COR-L47 (cell line): ENCODE measurements at regions not wholly inside any gene's neighbourhood (a gene's known extent, or its start where the extent isn't known, plus 50 kb on each side); places are given as distances from the start of the nearest gene placed in this dataset.

Experiments
- DNase-seq: peaks from one replicate; lab custom pipeline; 2025; lab: John Stamatoyannopoulos, UW

GRCh38 chr2:67871686-67872412, 191.0 kb downstream of the C1D start:
- DNase-seq = no peak

- DNase-seq = no peak
Observed at GRCh38 chr2:67872481-67872880, 190.3 kb downstream of the C1D start.

DNA sequence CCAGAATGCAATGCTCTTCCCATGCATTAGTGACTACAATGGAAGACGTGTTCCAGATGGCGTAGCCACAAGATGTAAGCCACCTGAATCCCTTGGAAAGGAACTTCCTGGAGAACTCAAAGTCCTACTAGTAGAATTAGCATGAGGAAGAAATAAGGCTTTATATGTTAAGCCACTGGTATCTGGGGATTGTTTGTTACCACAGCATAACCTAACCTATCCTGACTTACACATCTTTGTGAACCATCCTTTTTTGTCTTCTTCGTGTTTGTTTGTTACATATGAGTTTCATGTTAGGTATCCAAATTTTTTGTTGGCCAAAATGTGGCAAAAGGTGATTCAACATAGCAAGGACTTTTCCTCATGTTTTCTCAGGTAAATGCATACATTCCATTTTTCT, 188.9 kb downstream of the C1D start:
- no peak for DNase-seq

GRCh38 chr2:67876176-67876575, 186.6 kb downstream of the C1D start:
- no peak for DNase-seq

GRCh38 chr2:67877301-67877700, 185.5 kb downstream of the C1D start:
- DNase-seq = peak; percentile 40

DNA sequence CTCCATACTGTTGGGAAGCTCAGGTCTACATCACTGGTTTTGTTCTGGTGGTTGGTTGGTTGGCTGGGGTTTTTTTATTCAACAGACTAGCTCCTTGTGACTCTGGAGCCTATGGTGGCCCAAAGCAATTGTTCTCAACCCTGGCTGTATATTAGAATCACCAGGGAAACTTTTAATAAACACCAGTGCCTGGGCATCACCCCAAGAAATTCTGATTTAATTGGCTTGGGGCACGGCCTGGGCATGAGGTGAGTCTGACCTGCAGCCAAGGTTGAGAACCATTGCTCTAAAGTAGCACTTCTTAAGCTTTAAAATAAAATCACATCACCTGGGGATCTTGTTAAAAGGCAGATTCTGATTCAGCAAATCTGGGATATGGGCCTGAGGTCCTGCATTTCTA, 184.1 kb downstream of the C1D start:
- DNase-seq = no peak

DNA sequence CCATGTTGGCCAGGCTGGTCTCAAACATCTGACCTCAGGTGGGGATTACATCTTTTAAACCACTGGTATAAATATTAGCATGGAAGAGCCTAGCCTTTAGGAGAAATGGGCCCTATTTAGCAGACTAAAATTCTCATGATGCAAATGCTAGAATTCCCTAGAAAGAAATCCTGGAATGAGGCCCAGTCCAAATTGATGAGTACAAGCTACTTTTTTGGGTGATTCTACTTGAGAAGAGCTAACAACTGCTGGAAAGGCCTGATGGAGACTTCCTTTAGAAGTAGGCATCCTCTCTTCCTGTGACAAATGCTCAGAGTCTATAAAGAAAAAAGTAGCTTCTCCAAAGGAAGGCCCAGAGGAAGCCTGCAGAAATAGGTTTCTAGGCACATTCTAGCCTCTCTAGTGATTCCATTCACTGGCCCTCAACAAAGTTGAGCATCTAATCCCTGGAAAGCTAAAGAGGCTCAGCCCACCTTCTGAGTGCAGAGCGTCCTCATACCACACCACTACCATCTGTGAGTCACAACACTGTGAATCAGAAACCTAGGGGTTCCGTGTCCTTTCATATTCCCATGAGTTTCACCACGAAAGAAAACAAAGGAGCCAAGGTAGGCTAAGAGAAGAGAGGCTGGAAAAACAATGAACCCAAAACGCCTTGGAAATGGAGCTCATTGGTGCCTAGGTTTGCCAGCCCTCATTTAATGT, 183.1 kb downstream of the C1D start:
- no peak for DNase-seq

- DNase-seq = no peak
Observed at GRCh38 chr2:67880291-67880761, 182.5 kb downstream of the C1D start.

- no peak for DNase-seq
Observed at GRCh38 chr2:67881816-67882215, 181.0 kb downstream of the C1D start.

- DNase-seq = no peak
Observed at GRCh38 chr2:67883316-67884087, 179.3 kb downstream of the C1D start.

GRCh38 chr2:67888351-67889005, 174.3 kb downstream of the C1D start:
- DNase-seq = no peak

GRCh38 chr2:67889056-67889455, 173.7 kb downstream of the C1D start:
- DNase-seq = no peak

GRCh38 chr2:67891642-67892041, 171.2 kb downstream of the C1D start:
- no peak for DNase-seq

DNA sequence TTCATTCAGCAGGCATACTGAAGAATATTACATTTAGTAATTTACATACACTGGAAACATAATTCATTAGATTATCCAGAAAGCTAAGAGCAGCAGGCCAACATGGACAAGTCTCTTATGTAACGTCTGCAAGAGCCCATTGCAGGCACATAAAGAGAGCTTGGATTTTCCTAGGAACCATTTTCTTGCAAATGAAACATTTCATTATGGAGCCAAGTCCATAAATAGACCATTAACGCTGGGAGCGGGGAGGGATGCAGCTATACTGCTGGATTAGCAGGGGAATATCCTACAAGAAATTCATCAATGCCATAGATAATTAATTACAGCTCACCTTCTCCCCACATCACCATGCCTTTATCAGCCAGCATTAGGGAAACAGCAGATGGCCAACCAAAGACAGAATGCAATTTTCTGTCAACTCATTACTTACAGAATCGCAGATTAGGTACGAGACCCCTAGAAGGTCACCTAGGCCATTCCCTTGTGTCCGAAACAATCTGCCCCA, 170.4 kb downstream of the C1D start:
- DNase-seq = no peak

- no peak for DNase-seq
Observed at GRCh38 chr2:67895227-67895941, 167.4 kb downstream of the C1D start.

DNA sequence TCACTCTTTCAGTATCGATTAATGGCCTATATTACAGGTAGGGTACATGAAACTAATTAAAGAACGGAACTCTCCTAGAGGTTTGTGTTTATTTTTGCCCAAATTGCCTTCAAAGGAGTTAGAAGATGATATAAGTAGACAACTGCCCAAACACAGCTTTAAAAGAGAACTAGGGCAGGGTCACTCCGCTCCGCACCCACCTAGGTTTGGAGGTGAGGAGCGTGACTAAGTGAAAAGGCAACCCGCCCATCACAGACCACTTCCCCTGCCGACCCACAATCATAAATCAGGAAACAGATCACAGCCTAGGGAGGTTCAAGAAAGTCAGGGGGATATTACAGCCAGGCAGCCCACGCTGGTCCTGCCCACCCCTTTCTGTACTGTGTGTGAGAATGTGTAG, 166.7 kb downstream of the C1D start:
- no peak for DNase-seq

DNA sequence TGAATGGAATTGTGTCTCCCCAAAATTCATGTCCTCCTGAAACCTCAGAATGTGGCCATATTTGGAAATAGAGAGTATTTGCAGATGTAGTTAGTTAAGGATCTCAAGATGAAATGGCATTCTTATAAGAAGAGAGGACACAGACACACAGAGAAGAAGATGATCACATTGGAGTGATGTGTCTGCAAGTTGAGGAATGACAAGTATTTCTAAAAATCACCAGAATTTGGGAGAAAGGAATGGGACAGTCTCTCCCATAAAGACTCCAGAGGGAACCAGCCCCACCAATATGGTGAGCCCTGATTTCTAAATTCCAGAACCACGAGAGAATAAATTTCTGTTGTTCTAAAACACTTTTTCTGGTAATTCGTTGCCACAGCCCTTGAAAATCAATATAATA, 166.3 kb downstream of the C1D start:
- DNase-seq = no peak

DNA sequence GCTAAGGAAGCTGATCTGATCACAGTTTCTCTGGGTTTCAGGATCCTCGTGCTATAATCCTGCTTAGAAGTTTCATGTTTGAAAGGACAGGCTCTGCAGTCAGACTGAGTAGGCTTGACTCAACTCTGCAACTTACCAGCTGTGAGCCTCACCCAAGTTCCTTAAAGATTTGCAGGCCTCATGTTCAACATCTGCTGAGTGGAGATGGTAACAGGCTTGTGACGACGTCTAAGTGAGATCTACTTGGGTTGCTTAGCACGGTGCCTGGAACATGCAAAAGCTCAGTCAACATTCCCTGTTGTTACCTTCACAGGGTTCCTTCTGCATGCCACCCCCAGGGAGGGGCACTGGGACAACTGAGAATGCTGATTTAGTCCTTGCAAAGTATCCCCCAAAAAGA, 164.2 kb downstream of the C1D start:
- no peak for DNase-seq

- DNase-seq = peak; percentile 83
Observed at GRCh38 chr2:67899187-67899586, 163.6 kb downstream of the C1D start.

GRCh38 chr2:67900826-67901225, 162.0 kb downstream of the C1D start:
- no peak for DNase-seq

DNA sequence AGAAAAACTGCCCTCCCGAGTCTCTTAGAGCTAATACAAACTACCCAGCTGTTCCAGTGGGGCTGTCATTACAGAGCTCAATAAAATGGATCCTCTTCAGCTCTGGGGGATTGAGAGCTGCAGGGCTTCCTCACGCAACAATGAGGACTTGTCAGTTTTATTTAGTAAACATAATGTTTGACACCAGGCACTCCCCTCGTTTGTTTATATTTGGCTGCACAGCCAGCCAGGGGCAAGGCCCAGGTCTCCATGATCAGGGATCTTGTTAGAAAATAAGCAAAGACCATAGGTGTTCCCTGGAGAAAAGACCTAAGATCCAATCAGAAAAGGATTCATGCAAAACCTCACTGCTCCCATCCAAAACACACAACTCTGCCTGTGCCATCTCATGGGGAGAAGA, 158.2 kb downstream of the C1D start:
- no peak for DNase-seq

GRCh38 chr2:67904966-67905365, 157.8 kb downstream of the C1D start:
- DNase-seq = no peak
